ENCODE measurements at regions not wholly inside any gene's neighbourhood (a gene's known extent, or its start where the extent isn't known, plus 50 kb on each side); places are given as distances from the start of the nearest gene placed in this dataset.
"Not testable (repeated sequence)": the region's sequence is repeated elsewhere in the genome, so short reads cannot be mapped to it uniquely, and the experiment has no call there.

- DNase-seq (ENCODE audit: low spot score), result not testable (repeated sequence)
Observed at GRCh38 chr21:25155020-25155419, 452.3 kb downstream of the MRPL39 start.

- DNase-seq (ENCODE audit: low spot score), result no peak
Observed at GRCh38 chr21:25149022-25149421, 458.3 kb downstream of the MRPL39 start.

- no peak for DNase-seq (ENCODE audit: low spot score)
Observed at GRCh38 chr21:25139414-25139813, 467.9 kb downstream of the MRPL39 start.

- DNase-seq (ENCODE audit: low spot score), result no peak
Observed at GRCh38 chr21:25133939-25134338, 473.3 kb downstream of the MRPL39 start.

GRCh38 chr21:25127811-25128210 is 479.5 kb downstream of the MRPL39 start:
- DNase-seq (ENCODE audit: low spot score), result no peak

- DNase-seq (ENCODE audit: low spot score), result no peak
Observed at GRCh38 chr21:25127007-25127406, 480.3 kb downstream of the MRPL39 start.

- no peak for DNase-seq (ENCODE audit: low spot score)
Observed at GRCh38 chr21:25126564-25126963, 480.7 kb downstream of the MRPL39 start.

GRCh38 chr21:25118648-25119047 is 488.6 kb downstream of the MRPL39 start:
- no peak for DNase-seq (ENCODE audit: low spot score)

GRCh38 chr21:25115021-25115420 is 492.3 kb downstream of the MRPL39 start:
- no peak for DNase-seq (ENCODE audit: low spot score)

- DNase-seq (ENCODE audit: low spot score), result no peak
Observed at GRCh38 chr21:25107708-25108107, 499.6 kb downstream of the MRPL39 start.

- no peak for DNase-seq (ENCODE audit: low spot score)
Observed at GRCh38 chr21:25103500-25104207, 503.6 kb downstream of the MRPL39 start.

GRCh38 chr21:25097648-25098047 is 509.6 kb downstream of the MRPL39 start:
- no peak for DNase-seq (ENCODE audit: low spot score)

- no peak for DNase-seq (ENCODE audit: low spot score)
Observed at GRCh38 chr21:25094695-25095094, 512.6 kb downstream of the MRPL39 start.

- DNase-seq (ENCODE audit: low spot score), result no peak
Observed at GRCh38 chr21:25092441-25093011, 514.8 kb downstream of the MRPL39 start.

GRCh38 chr21:25081096-25081495 is 526.2 kb downstream of the MRPL39 start:
- DNase-seq (ENCODE audit: low spot score), result no peak

- DNase-seq (ENCODE audit: low spot score), result no peak
Observed at GRCh38 chr21:25080661-25081060, 526.6 kb downstream of the MRPL39 start.

- no peak for DNase-seq (ENCODE audit: low spot score)
Observed at GRCh38 chr21:25080141-25080540, 527.1 kb downstream of the MRPL39 start.

- no peak for DNase-seq (ENCODE audit: low spot score)
Observed at GRCh38 chr21:25079053-25079452, 528.2 kb downstream of the MRPL39 start.

GRCh38 chr21:25062061-25062460 is 545.2 kb downstream of the MRPL39 start:
- DNase-seq (ENCODE audit: low spot score), result peak; percentile 2

- DNase-seq (ENCODE audit: low spot score), result no peak
Observed at GRCh38 chr21:25054689-25055088, 552.6 kb downstream of the MRPL39 start.

GRCh38 chr21:25039461-25040380 is 567.6 kb downstream of the MRPL39 start:
- DNase-seq (ENCODE audit: low spot score), result peak; percentile 61

GRCh38 chr21:25036775-25037174 is 570.5 kb downstream of the MRPL39 start:
- DNase-seq (ENCODE audit: low spot score), result no peak

Measured in umbilical cord (tissue), 1 donor.